ENCODE measurements at regions not wholly inside any gene's neighbourhood (a gene's known extent, or its start where the extent isn't known, plus 50 kb on each side); places are given as distances from the start of the nearest gene placed in this dataset.

DNA sequence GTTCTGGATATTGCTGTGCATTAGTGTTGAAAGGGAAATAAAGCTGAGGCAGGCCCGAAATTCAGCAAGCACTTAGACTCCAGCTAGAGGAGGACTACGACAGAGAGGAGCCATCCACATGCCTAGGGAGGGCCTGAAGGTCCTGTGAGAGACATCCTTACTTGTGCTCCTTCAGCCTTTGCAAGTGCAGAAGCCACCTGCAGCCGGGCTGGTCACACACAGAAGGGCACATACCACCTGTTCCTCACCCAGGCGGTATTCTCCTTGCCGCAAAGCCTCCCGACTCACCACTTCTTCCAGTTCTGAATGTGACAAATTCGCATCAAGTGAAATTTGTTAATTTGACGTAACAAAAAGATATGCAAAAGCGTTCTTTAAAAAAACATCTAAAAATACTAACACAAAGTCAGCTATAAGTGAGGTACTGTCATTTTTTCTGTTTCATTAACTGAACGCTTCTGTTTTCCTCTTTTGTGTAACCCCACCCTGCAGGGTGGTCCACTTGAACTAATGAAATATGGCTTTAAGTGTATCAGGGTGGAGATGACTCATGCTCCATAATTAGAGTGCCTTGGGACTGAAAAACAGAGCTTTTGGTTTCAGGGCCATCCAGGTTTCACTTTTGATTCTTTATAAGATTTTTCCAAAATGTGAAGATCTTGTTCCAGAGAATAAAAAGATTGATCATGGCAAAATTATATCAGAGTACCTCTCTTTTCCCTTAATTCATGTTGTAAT lies 467.9 kb upstream of the ATP11B start:
- TF ChIP-seq, protein P1, sequence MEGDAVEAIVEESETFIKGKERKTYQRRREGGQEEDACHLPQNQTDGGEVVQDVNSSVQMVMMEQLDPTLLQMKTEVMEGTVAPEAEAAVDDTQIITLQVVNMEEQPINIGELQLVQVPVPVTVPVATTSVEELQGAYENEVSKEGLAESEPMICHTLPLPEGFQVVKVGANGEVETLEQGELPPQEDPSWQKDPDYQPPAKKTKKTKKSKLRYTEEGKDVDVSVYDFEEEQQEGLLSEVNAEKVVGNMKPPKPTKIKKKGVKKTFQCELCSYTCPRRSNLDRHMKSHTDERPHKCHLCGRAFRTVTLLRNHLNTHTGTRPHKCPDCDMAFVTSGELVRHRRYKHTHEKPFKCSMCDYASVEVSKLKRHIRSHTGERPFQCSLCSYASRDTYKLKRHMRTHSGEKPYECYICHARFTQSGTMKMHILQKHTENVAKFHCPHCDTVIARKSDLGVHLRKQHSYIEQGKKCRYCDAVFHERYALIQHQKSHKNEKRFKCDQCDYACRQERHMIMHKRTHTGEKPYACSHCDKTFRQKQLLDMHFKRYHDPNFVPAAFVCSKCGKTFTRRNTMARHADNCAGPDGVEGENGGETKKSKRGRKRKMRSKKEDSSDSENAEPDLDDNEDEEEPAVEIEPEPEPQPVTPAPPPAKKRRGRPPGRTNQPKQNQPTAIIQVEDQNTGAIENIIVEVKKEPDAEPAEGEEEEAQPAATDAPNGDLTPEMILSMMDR (IDR thresholded peaks at IDR 0.05), result no peak
- no peak for TF ChIP-seq POLR2A (IDR thresholded peaks at IDR 0.05)

Data from uterus (tissue), 2 donors.